ENCODE measurements at regions not wholly inside any gene's neighbourhood (a gene's known extent, or its start where the extent isn't known, plus 50 kb on each side); places are given as distances from the start of the nearest gene placed in this dataset.
"Not testable (repeated sequence)": the region's sequence is repeated elsewhere in the genome, so short reads cannot be mapped to it uniquely, and the experiment has no call there.

GRCh38 chr12:42020226-42020625 lies 124.4 kb downstream of the GXYLT1 start:
- no peak overlapping the region for H3K27ac Mint-ChIP-seq
- no peaks in the 10 kb centered on the region for H3K36me3 Mint-ChIP-seq
- H3K27me3 Mint-ChIP-seq (ENCODE audit: low read depth), result no peaks in the 10 kb centered on the region
- H3K9me3 Mint-ChIP-seq, result no peaks in the 10 kb centered on the region
- TF ChIP-seq, protein P1, sequence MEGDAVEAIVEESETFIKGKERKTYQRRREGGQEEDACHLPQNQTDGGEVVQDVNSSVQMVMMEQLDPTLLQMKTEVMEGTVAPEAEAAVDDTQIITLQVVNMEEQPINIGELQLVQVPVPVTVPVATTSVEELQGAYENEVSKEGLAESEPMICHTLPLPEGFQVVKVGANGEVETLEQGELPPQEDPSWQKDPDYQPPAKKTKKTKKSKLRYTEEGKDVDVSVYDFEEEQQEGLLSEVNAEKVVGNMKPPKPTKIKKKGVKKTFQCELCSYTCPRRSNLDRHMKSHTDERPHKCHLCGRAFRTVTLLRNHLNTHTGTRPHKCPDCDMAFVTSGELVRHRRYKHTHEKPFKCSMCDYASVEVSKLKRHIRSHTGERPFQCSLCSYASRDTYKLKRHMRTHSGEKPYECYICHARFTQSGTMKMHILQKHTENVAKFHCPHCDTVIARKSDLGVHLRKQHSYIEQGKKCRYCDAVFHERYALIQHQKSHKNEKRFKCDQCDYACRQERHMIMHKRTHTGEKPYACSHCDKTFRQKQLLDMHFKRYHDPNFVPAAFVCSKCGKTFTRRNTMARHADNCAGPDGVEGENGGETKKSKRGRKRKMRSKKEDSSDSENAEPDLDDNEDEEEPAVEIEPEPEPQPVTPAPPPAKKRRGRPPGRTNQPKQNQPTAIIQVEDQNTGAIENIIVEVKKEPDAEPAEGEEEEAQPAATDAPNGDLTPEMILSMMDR (IDR thresholded peaks at IDR 0.05; ENCODE audit: unreplicated experiment), result no peak
- DNase-seq (ENCODE audit: low spot score in 2 of 2, unreplicated experiment in 2 of 2), result no peak
- peaks cover 4% of the 10 kb centered on the region for H3K4me1 Mint-ChIP-seq
- no peak overlapping the region for H3K4me3 Mint-ChIP-seq

DNA sequence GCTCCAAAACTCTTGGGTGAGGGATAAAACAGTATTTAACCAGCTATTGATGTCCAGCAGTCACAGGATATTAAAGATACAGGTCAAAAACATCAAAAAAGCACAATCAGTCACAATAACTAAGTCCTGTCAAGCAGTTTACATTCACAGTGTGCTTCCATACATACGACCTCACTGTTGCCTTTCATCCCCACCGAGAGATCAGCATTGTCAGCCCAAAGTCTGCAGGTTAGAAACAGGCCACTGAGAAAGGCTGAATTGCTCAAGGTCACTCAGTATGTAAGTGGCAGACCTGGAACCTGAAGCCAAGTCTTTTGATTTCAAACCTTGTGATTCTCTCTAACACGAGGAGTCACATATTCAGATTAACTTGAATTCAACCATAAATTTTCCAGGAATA lies 124.9 kb downstream of the GXYLT1 start:
- H3K4me1 Mint-ChIP-seq, result peaks cover 4% of the 10 kb centered on the region
- TF ChIP-seq, protein P1 (IDR thresholded peaks at IDR 0.05; ENCODE audit: unreplicated experiment), result no peak
- no peaks in the 10 kb centered on the region for H3K36me3 Mint-ChIP-seq
- H3K27me3 Mint-ChIP-seq (ENCODE audit: low read depth), result no peaks in the 10 kb centered on the region
- no peaks in the 10 kb centered on the region for H3K9me3 Mint-ChIP-seq
- DNase-seq (ENCODE audit: low spot score in 2 of 2, unreplicated experiment in 2 of 2), result no peak
- H3K4me3 Mint-ChIP-seq, result no peak overlapping the region
- no peak overlapping the region for H3K27ac Mint-ChIP-seq

DNA sequence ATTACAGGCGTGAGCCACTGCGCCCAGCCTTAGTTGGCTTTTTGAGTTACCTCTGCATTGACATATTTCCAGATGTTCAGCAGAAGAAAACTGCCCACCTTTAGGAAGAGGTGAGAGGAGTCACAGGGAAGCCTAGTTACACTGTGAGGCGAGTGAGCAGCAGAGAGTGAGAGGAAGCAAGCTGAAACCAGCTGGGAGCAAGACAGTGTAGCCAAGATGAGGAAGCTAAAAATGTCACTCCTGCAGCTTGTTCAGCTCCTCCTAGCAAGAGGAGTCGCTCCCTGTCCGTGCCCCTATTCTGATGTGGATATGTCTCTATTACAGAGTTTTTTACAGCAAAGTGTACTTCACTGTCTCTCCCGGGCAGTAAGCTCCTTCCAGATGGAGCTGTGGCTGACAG lies 127.6 kb downstream of the GXYLT1 start:
- no peak overlapping the region for H3K4me3 Mint-ChIP-seq
- no peak overlapping the region for H3K27ac Mint-ChIP-seq
- no peaks in the 10 kb centered on the region for H3K27me3 Mint-ChIP-seq (ENCODE audit: low read depth)
- TF ChIP-seq, protein P1 (IDR thresholded peaks at IDR 0.05; ENCODE audit: unreplicated experiment), result no peak
- H3K9me3 Mint-ChIP-seq, result no peaks in the 10 kb centered on the region
- H3K4me1 Mint-ChIP-seq, result peaks cover 6% of the 10 kb centered on the region
- H3K36me3 Mint-ChIP-seq, result no peaks in the 10 kb centered on the region
- DNase-seq (ENCODE audit: low spot score in 2 of 2, unreplicated experiment in 2 of 2), result no peak

DNA sequence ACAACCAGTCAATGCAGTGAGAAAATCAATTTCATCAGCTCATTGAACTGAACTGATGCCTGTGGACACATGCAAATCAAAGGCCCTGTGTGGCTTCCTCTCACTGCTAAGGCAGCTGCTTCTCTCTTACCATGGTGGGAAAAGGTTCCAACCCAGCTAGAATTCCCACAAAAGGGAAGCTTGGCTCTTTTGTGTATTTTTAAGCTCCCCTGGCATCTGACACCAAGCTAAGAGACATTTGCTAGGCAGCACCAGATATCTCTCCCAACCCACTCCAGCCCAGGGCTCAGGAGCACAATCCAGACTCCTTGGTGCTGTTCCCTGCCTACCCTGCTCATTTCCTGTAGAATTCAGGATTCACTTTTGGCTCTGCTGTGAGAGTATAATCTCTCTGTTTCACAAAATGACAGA lies 129.6 kb downstream of the GXYLT1 start:
- no peaks in the 10 kb centered on the region for H3K9me3 Mint-ChIP-seq
- H3K27ac Mint-ChIP-seq, result no peak overlapping the region
- peaks cover 6% of the 10 kb centered on the region for H3K4me1 Mint-ChIP-seq
- TF ChIP-seq, protein P1 (IDR thresholded peaks at IDR 0.05; ENCODE audit: unreplicated experiment), result no peak
- no peak overlapping the region for H3K4me3 Mint-ChIP-seq
- no peak for DNase-seq (ENCODE audit: low spot score in 2 of 2, unreplicated experiment in 2 of 2)
- H3K27me3 Mint-ChIP-seq (ENCODE audit: low read depth), result no peaks in the 10 kb centered on the region
- H3K36me3 Mint-ChIP-seq, result no peaks in the 10 kb centered on the region

DNA sequence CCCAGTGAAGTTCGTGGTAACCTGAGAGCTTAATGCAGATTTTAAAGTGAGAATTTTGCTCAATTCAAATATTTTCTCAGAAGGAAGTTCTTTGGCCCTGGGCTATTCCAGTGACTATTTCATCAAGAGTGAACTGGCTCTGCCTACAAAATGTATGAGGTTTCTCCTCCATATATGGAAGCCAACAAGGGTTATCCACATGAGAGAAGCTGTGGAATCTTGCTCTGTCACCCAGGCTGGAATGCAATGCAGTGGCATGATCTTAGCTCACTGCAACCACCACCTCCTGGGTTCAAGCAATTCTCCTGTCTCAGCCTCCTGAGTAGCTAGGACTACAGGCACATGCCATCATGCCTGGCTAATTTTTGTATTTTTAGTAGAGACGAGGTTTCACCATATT lies 132.2 kb downstream of the GXYLT1 start:
- H3K4me1 Mint-ChIP-seq; H3K27ac Mint-ChIP-seq; H3K36me3 Mint-ChIP-seq; H3K4me3 Mint-ChIP-seq; H3K27me3 Mint-ChIP-seq (ENCODE audit: low read depth); H3K9me3 Mint-ChIP-seq; DNase-seq (ENCODE audit: low spot score in 2 of 2, unreplicated experiment in 2 of 2): not testable (repeated sequence)

DNA sequence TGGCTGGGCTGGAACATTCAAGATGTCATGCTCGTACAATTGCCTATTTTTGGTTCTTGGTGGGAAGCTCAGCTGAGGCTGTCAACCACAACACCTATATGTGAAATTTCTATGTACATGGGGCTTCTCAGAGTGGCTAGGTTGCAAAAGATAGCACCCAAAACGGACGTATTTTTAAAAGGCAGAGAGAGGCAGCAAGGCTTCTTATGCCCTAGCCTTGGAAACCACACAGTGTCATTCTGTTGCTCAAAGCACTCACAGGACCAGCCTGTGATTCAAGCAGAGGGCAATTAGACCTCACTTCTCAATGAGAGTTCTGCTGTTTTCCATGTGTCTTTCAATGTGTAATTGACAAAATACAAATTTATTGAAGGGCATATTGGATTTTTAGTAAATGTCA lies 134.0 kb downstream of the GXYLT1 start:
- H3K9me3 Mint-ChIP-seq, result no peaks in the 10 kb centered on the region
- TF ChIP-seq, protein P1 (IDR thresholded peaks at IDR 0.05; ENCODE audit: unreplicated experiment), result no peak
- H3K4me1 Mint-ChIP-seq, result peaks cover 6% of the 10 kb centered on the region
- H3K27me3 Mint-ChIP-seq (ENCODE audit: low read depth), result no peaks in the 10 kb centered on the region
- no peak overlapping the region for H3K4me3 Mint-ChIP-seq
- H3K27ac Mint-ChIP-seq, result no peak overlapping the region
- no peak for DNase-seq (ENCODE audit: low spot score in 2 of 2, unreplicated experiment in 2 of 2)
- H3K36me3 Mint-ChIP-seq, result no peaks in the 10 kb centered on the region
